NCI-H1417 (cell line): ENCODE measurements at regions not wholly inside any gene's neighbourhood (a gene's known extent, or its start where the extent isn't known, plus 50 kb on each side); places are given as distances from the start of the nearest gene placed in this dataset.
"Not testable (repeated sequence)": the region's sequence is repeated elsewhere in the genome, so short reads cannot be mapped to it uniquely, and the experiment has no call there.

Experiments used
- DNase-seq, 3 experiments: peaks; one replicate each; lab custom pipeline; 2025; lab: John Stamatoyannopoulos, UW

GRCh38 chr15:93825682-93826081 lies 405.7 kb upstream of the MCTP2 start:
- peak in 1 of 3 experiments; percentile 10 for DNase-seq

GRCh38 chr15:93823971-93824913 lies 407.1 kb upstream of the MCTP2 start:
- no peak for DNase-seq

DNA sequence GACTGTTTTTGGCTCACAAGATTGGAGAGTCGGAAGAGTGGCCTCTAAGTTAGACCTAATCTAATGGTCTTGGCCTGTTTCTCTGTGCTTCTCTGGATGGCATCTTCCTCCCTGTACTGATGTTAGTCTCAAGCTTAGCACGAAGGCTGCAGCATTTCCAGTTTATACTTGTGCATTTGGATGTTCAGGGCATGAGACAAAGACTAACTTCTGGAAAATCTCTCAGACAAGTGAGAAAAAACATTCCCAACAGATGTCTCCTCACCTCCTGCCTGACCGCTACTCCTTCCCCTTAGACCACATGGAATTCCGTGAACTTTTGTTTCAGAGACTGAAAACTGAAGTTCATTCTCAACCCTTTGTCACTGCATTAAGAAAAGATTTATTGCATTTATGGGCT lies 410.8 kb upstream of the MCTP2 start:
- no peak for DNase-seq

DNA sequence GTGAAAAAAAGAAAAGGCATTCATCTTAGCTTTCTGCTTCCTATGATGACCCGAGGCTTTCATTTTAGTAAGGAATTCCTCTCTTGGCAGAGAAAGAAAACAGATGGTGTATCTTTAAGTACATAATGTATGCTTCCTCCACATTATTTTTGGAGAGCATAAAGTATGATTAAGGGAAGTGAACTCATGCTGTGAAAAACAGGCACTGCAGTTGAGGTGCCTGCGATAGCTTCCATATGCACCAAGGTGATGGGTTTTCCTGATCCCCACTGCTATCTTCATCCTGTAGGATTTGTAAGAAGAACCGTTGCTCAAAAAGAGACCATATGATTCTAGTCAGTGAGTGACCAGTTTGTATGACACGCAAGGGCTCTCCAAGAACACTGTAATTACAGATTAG lies 411.5 kb upstream of the MCTP2 start:
- peak in 1 of 3 experiments; percentile 49 for DNase-seq

DNA sequence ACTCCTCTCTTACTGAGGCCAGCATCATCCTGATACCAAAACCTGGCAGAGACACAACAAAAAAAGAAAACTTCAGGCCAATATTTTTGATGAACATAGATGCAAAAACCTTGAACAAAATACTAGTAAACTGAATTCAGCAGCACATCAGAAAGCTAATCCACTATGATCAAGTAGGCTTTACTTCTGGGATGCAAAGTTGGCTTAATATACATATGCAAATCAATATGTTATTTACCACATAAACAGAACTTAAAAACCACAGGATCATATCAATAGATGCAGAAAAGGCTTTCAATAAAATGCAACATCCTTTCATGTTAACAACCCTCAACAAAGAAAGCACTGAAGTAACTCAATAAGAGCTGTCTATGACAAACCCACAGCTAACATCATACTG lies 414.5 kb upstream of the MCTP2 start:
- no peak for DNase-seq

DNA sequence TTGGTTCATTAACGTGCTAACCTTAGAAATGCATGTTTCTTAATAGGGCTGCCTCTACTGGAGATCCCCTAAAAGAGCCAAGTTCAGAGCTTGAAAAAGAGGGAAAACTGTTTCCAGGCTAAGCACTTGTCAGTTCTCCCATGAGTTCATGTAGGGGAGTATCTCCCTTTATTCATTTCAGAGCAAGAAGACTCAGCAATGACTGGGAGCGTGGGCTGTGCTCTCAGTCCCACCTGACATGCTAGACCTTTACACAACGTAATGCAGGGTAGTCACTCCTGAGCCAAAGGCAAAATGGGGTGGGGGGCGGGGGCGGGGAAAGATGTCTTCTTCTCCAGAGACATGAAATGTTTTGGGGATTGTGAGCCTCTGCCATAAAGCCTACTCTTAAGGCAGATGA lies 420.1 kb upstream of the MCTP2 start:
- DNase-seq = no peak

- DNase-seq = no peak
Observed at GRCh38 chr15:93809516-93809915, 421.8 kb upstream of the MCTP2 start.

DNA sequence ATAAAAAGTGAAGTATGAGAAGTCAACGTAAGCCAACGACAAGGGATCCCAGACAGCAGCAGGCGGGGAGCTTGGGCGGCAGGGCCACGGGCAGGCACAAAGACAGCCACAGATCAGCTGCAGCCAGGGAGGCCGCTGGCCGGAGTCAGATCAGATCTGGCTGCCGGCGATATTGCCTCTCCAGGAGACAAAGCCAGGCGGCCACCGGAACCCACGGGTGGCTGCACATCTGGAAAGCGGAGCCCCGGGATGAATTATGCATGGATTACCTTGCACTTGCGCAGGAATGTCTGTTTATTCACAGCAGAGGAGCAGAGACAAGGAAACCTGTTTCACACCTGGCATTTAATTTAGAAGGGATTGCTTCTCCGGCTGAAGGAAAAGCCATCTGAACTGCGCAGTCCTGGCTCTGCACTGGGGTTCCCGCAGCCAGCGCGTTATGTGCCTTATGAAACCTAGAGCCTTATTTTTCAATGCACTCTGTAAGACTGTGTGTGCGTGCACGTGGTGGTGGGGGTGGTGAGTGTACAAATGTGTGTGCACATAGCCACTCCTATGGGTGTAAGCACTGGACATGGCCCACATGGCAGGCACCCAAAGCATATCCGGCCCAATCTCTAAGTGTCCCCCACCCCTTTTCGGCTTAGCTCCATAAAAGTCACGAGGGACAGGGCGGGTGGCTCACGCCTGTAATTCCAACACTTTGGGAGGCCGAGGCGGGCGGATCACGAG lies 427.8 kb upstream of the MCTP2 start:
- DNase-seq = no peak

- DNase-seq = no peak
Observed at GRCh38 chr15:93801206-93801605, 430.2 kb upstream of the MCTP2 start.

- DNase-seq = no peak
Observed at GRCh38 chr15:93800805-93801204, 430.6 kb upstream of the MCTP2 start.

- DNase-seq = no peak
Observed at GRCh38 chr15:93789441-93789840, 441.9 kb upstream of the MCTP2 start.

DNA sequence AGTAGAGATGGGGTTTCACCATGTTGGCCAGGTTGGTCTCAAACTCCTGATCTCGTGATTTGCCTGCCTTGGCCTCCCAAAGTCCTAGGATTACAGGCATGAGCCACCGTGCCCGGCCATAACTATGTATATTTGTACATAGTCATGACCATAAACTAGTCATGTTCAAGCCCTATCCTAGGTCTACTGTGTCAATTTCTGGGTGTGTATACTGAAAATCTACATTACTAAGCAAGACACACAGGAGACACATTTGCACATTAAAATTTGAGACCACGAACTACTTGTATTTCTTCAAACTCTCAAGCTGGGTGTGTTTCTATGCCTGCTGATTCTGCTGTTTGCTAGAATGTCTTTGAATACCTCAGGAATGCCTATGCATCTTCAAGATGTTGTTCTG lies 451.3 kb upstream of the MCTP2 start:
- no peak for DNase-seq

- no peak for DNase-seq
Observed at GRCh38 chr15:93779341-93779740, 452.0 kb upstream of the MCTP2 start.

- peak in 1 of 3 experiments; percentile 12 for DNase-seq
Observed at GRCh38 chr15:93771196-93772030, 459.9 kb upstream of the MCTP2 start.

DNA sequence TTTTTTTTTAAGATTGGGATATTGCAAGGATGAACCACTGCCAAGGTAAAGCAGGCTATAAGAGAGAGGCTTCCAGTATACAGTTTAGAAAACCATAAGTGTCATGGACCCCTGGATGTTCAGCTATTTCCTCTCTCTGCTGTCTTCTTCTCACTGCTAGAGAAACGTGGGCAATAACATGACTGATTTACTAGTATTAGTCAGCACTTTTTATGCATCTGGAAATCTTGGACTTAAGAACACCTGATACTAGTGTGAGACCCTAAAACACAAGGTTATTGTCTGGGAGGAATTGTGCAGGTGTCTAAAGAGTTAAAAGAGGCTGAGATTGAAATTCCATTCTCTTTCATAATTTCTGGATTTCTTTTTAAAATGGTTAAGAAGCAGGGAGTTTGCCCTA lies 460.6 kb upstream of the MCTP2 start:
- no peak for DNase-seq

DNA sequence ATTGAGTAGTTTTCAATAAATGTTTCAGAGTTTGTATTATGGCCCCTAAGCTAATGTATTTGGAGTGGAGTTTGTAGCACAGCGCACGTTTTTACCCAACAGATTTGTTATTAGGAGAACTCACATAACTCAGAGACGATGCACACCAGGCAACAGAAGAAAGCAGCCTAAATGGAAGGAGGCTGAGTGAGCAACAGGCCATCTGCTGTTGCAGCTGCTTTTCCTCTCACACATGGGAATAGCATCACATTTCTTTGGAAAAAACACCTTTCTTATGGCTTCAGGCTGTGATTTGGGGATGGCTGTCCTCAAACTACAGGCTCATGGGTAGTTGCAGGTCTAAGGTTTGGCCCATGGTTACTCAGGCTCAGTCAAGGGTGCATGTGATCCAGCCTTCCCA lies 469.3 kb upstream of the MCTP2 start:
- no peak for DNase-seq

DNA sequence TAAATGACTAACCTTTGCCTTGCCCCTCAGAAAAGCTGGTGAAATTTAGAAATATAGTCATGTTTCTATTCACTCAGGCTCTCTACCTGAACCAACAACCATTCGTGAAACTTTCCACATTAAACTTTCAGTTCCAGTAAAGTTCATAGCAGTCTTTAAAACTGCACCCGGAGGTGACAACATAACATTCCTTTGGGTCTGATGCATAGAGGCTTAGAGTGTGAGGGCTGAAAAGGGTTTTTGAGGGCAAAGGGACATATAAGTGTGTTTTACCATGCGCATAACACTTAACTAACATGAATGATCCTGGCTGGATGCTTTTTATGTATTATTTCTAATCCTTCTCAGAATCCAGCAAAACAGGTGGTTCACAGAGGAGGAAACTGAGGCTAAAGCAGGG lies 471.7 kb upstream of the MCTP2 start:
- DNase-seq = no peak

DNA sequence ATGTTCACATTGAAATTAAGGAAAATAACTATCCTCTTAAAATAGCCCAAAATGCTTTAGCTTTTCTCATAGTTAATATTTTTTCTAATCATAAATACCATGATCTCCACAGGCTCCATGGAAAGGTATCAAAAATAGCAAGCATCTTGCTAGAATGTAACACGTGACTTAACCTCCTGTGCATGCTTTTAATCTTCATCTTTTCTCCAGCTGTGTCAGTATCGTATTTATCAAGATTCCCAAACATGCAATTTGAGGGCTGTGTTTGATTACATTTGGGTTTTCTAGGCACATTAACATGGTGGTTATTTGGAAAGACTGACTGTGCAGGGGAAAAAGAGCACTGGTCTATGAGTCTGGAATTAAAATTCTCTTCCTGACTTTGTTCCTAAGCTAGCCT lies 472.5 kb upstream of the MCTP2 start:
- DNase-seq = no peak

DNA sequence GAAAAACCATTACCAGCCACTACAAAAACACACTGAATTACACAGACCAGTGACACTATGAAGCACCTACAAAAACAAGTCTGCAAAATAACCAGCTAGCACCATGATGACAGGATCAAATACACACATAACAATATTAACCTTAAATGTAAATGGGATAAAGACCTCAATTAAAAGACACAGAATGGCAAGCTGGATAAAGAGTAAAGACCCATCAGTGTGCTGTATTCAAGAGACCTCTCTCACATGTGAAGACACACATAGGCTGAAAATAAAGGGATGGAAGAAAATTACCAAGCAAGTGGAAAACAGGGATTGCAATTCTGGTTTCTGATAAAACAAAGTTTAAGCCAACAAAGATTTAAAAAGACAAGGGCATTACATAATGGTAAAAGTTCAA lies 482.7 kb upstream of the MCTP2 start:
- no peak for DNase-seq

DNA sequence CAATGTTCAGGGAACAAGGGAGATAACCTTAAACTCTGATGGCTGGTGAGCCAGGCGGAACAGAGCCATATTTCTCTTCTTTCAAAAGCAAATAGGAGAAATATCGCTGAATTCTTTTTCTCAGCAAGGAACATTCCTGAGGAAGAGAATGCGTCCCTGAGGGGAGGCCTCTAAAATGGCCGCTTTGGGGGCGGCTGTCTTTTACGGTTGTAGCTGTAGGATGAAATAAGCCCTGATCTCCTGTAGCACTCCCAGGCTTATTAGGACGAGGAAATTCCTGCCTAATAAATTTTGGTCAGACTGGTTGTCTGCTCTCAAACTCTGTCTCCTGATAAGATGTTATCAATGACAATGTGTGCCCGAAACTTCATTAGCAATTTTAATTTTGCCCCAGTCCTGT lies 496.4 kb upstream of the MCTP2 start:
- not testable (repeated sequence) for DNase-seq

DNA sequence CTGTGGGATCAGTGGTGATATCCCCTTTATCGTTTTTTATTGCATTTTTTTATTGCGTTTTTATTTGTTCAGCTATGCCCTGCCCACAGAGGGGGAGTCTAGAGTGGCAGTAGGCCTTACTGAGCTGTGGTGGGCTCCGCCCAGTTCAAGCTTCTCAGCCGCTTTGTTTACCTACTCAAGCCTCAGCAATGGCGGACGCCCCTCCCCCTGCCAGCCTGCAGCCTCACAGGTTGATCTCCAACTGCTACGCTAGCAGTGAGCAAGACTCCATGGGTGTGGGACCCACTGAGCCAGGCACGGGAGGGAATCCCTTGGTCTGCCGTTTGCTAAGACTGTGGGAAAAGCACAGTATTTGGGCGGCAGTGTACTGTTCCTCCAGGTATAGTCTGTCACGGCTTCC lies 500.6 kb upstream of the MCTP2 start:
- peak in 1 of 3 experiments; percentile 12 for DNase-seq

- no peak for DNase-seq
Observed at GRCh38 chr15:93722165-93722564, 509.2 kb upstream of the MCTP2 start.
